HL-60 (cell line): ENCODE measurements at regions not wholly inside any gene's neighbourhood (a gene's known extent, or its start where the extent isn't known, plus 50 kb on each side); places are given as distances from the start of the nearest gene placed in this dataset.

Experiments used
- DNase-seq, 2 experiments: peaks; one replicate each; pipeline ENCODE4 v3.0.0-alpha.2; 2010 to 2020; ENCODE audit warnings: low read depth in 1 of 2, low spot score in 1 of 2
- H3K27ac ChIP-seq: fragments of 250-450 bp; sonication (Bioruptor Pico); replicated peaks from 2 replicates; pipeline ENCODE4 v1.5.1; 2020; ENCODE audit warnings: mild to moderate bottlenecking, moderate library complexity
- H3K27me3 ChIP-seq: fragments of 250-450 bp; sonication (Bioruptor Pico); 2 replicates; pipeline ENCODE4 v1.5.1; 2021; ENCODE audit warnings: mild to moderate bottlenecking, moderate library complexity; ENCODE audit not compliant: insufficient read depth, poor library complexity, severe bottlenecking
- H3K4me3 ChIP-seq: replicated peaks from 2 replicates; pipeline ENCODE4 v1.5.1; 2011; ENCODE audit warnings: mild to moderate bottlenecking, control low read depth, low read length; ENCODE audit not compliant: insufficient read depth
- GABPA ChIP-seq: IDR thresholded peaks from 2 replicates; pipeline ENCODE4 v1.6.1; 2012; ENCODE audit warnings: low read depth
- POLR2AphosphoS5 ChIP-seq: IDR thresholded peaks from 2 replicates; pipeline ENCODE4 v1.6.1; 2012; ENCODE audit warnings: low read depth
- SPI1 ChIP-seq: IDR thresholded peaks from 2 replicates; pipeline ENCODE4 v1.6.1; 2012; ENCODE audit warnings: low read depth, mild to moderate bottlenecking, borderline replicate concordance
- TF ChIP-seq, protein P1 (sequence below): IDR thresholded peaks from 2 replicates; pipeline ENCODE4 v1.6.1; 2012; ENCODE audit warnings: low read depth; ENCODE audit not compliant: insufficient replicate concordance
- TF ChIP-seq, protein P2 (sequence below): IDR thresholded peaks from one replicate; pipeline ENCODE4 v1.5.1; 2011; ENCODE audit warnings: low read length, control low read depth, inconsistent platforms; ENCODE audit not compliant: insufficient read depth

DNA sequence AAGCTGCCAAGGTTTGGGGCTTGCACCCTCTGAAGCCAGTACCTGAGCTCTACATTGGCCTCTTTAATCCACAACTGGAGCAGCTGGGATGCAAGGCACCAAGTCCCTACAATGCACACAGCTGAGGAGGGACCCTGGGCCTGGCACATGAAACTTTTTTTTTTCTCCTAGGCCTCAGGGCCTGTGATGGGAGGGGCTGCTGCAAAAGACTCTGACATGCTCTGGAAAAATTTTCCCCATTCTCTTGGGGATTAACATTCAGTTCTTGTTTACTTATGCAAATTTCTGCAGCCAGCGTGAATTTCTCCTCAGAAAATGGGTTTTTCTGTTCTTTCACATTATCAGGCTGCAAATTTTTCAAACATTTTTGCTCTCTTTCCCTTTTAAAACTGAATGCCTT, 1072.2 kb downstream of the BRINP3 start:
- TF ChIP-seq POLR2AphosphoS5 = no peak
- TF ChIP-seq, protein P1, sequence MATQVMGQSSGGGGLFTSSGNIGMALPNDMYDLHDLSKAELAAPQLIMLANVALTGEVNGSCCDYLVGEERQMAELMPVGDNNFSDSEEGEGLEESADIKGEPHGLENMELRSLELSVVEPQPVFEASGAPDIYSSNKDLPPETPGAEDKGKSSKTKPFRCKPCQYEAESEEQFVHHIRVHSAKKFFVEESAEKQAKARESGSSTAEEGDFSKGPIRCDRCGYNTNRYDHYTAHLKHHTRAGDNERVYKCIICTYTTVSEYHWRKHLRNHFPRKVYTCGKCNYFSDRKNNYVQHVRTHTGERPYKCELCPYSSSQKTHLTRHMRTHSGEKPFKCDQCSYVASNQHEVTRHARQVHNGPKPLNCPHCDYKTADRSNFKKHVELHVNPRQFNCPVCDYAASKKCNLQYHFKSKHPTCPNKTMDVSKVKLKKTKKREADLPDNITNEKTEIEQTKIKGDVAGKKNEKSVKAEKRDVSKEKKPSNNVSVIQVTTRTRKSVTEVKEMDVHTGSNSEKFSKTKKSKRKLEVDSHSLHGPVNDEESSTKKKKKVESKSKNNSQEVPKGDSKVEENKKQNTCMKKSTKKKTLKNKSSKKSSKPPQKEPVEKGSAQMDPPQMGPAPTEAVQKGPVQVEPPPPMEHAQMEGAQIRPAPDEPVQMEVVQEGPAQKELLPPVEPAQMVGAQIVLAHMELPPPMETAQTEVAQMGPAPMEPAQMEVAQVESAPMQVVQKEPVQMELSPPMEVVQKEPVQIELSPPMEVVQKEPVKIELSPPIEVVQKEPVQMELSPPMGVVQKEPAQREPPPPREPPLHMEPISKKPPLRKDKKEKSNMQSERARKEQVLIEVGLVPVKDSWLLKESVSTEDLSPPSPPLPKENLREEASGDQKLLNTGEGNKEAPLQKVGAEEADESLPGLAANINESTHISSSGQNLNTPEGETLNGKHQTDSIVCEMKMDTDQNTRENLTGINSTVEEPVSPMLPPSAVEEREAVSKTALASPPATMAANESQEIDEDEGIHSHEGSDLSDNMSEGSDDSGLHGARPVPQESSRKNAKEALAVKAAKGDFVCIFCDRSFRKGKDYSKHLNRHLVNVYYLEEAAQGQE = no peak
- TF ChIP-seq, protein P2, sequence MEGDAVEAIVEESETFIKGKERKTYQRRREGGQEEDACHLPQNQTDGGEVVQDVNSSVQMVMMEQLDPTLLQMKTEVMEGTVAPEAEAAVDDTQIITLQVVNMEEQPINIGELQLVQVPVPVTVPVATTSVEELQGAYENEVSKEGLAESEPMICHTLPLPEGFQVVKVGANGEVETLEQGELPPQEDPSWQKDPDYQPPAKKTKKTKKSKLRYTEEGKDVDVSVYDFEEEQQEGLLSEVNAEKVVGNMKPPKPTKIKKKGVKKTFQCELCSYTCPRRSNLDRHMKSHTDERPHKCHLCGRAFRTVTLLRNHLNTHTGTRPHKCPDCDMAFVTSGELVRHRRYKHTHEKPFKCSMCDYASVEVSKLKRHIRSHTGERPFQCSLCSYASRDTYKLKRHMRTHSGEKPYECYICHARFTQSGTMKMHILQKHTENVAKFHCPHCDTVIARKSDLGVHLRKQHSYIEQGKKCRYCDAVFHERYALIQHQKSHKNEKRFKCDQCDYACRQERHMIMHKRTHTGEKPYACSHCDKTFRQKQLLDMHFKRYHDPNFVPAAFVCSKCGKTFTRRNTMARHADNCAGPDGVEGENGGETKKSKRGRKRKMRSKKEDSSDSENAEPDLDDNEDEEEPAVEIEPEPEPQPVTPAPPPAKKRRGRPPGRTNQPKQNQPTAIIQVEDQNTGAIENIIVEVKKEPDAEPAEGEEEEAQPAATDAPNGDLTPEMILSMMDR = no peak
- no peak for TF ChIP-seq SPI1
- no peak for TF ChIP-seq GABPA
- Histone ChIP-seq H3K4me3 (no peak overlapping the region), H3K27me3 (no peaks in the 10 kb centered on the region), H3K27ac (no peak overlapping the region)
- no peak for DNase-seq

DNA sequence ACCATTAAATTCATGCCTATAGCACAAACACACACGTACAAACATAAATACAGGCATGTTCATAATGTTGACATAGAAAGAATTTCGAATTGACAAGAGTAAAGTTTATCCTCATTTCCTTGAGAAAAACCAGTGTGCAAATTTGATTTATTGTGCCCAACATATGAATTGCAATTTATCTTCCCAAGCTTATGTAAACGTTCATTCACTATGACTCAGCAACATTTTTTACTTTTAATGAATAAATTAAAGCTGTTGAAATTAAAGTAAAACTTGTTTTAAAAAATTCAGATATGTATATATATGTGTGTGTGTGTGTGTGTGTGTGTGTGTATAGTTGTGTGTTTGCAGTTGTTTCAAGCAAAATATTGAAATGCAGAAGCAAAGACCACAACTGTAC, 1067.9 kb downstream of the BRINP3 start:
- no peaks in the 10 kb centered on the region for H3K27me3 ChIP-seq
- no peak for DNase-seq
- TF ChIP-seq SPI1 (no peak), POLR2AphosphoS5 (no peak), GABPA (no peak)
- TF ChIP-seq, protein P2 = no peak
- TF ChIP-seq, protein P1 = no peak
- H3K4me3 ChIP-seq = no peak overlapping the region
- H3K27ac ChIP-seq = no peak overlapping the region

DNA sequence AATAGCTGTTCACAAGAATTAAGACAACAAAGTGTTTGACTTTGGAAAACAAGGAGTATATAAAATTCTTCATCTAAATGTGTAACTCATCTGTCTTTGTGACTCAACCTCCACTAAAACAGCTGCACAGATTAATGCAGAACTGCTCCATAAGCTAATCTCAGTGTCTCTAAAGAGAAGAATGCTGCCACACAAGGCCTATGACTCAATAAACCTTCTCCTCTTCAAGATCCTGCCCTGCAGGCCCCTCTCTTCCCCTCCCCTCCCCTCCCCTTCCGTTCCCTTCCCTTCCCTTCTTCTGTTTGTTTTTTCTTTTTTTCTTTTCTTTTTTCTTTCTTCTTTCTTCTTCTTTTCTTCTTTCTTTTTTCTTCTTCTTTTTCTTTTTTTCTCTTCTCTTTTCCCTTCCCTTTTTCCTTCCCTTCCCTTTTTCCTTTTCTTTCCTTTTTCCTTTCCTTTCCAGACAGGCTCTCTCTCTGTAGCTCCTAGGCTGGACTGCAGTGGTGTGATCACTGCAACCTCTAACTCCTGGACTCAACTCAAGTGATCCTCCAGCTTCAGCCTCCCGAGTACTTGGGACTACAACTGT, 1052.8 kb downstream of the BRINP3 start:
- no peak for DNase-seq
- no peaks in the 10 kb centered on the region for H3K27me3 ChIP-seq
- H3K27ac ChIP-seq = no peak overlapping the region
- H3K4me3 ChIP-seq = no peak overlapping the region
- TF ChIP-seq, protein P1 = no peak
- TF ChIP-seq, protein P2 = no peak
- no peak for TF ChIP-seq GABPA
- no peak for TF ChIP-seq SPI1
- no peak for TF ChIP-seq POLR2AphosphoS5
